HEK293 (cell line): ENCODE measurements at regions not wholly inside any gene's neighbourhood (a gene's known extent, or its start where the extent isn't known, plus 50 kb on each side); places are given as distances from the start of the nearest gene placed in this dataset.

Experiments used
- CTCF ChIA-PET: fragments of 350-600 bp; formaldehyde crosslinking; extraction: SDS; loops from one replicate; lab custom pipeline; 2021; ENCODE audit warnings: antibody characterized with exemption; lab: Yijun Ruan, JAX
- POLR2A ChIA-PET: fragments of 300-600 bp; formaldehyde crosslinking; extraction: SDS; loops from one replicate; lab custom pipeline; 2020; ENCODE audit warnings: antibody characterized with exemption, inconsistent platforms; lab: Yijun Ruan, JAX
- H3K27ac ChIP-seq: fragments of 200-500 bp; sonication (Bioruptor generic); 2 replicates; pipeline ENCODE4 v1.5.1; 2014; ENCODE audit warnings: low read depth, low read length, control low read depth, inconsistent platforms; ENCODE audit errors: extremely low read depth
- H3K36me3 ChIP-seq, 2 experiments: fragments of 200-500 bp in 1 of 2; sonication (Bioruptor generic) in 1 of 2; 1 replicate in 1 of 2; 2 replicates in 1 of 2; pipeline ENCODE4 v1.5.1; 2014 to 2017; ENCODE audit warnings: inconsistent platforms in 2 of 2, low read length in 2 of 2; ENCODE audit not compliant: control insufficient read depth in 2 of 2, insufficient read depth in 1 of 2
- H3K4me1 ChIP-seq: fragments of 200-500 bp; sonication (Bioruptor generic); 2 replicates; pipeline ENCODE4 v1.5.1; 2014; ENCODE audit warnings: mild to moderate bottlenecking, low read length, inconsistent platforms; ENCODE audit not compliant: control insufficient read depth, insufficient read depth
- H3K4me3 ChIP-seq: 2 replicates; pipeline ENCODE4 v1.5.1; 2011; ENCODE audit warnings: low read depth, mild to moderate bottlenecking, control low read depth, low read length, moderate library complexity
- H3K9me3 ChIP-seq: fragments of 200-500 bp; sonication (Bioruptor generic); 2 replicates; pipeline ENCODE4 v1.5.1; 2014; ENCODE audit warnings: low read depth, low read length, inconsistent platforms; ENCODE audit not compliant: control insufficient read depth, insufficient read depth
- GFI1B ChIP-seq: fragments of 450-650 bp; formaldehyde crosslinking; IDR thresholded peaks from 2 replicates; pipeline ENCODE4 v1.5.1; 2016; ENCODE audit warnings: missing biosample characterization, missing genetic modification characterization
- GLIS2 ChIP-seq: fragments of 450-650 bp; formaldehyde crosslinking; IDR thresholded peaks from 2 replicates; pipeline ENCODE4 v1.5.1; 2016; ENCODE audit warnings: missing biosample characterization, missing genetic modification characterization
- KLF7 ChIP-seq: fragments of 450-650 bp; formaldehyde crosslinking; IDR thresholded peaks from 2 replicates; pipeline ENCODE4 v1.5.1; 2016; ENCODE audit warnings: missing biosample characterization, missing genetic modification characterization, borderline replicate concordance
- ZEB2 ChIP-seq: fragments of 450-650 bp; formaldehyde crosslinking; IDR thresholded peaks from 2 replicates; pipeline ENCODE4 v1.5.1; 2016; ENCODE audit warnings: missing biosample characterization, missing genetic modification characterization
- ZFHX2 ChIP-seq: fragments of 450-650 bp; formaldehyde crosslinking; conservative IDR thresholded peaks from 2 replicates; pipeline ENCODE4 v1.5.1; 2016; ENCODE audit warnings: missing biosample characterization, missing genetic modification characterization
- ZNF184 ChIP-seq: fragments of 450-650 bp; IDR thresholded peaks from 2 replicates; pipeline ENCODE4 v1.5.1; 2018; ENCODE audit warnings: missing biosample characterization, mild to moderate bottlenecking, missing genetic modification characterization
- ZNF214 ChIP-seq: fragments of 450-650 bp; formaldehyde crosslinking; IDR thresholded peaks from 2 replicates; pipeline ENCODE4 v1.5.1; 2017; ENCODE audit warnings: missing biosample characterization, mild to moderate bottlenecking, missing genetic modification characterization, borderline replicate concordance
- ZNF292 ChIP-seq: fragments of 450-650 bp; formaldehyde crosslinking; IDR thresholded peaks from 2 replicates; pipeline ENCODE4 v1.5.1; 2016; ENCODE audit warnings: low read depth, missing biosample characterization, missing genetic modification characterization, borderline replicate concordance
- ZNF391 ChIP-seq: fragments of 450-650 bp; formaldehyde crosslinking; IDR thresholded peaks from 2 replicates; pipeline ENCODE4 v1.5.1; 2016; ENCODE audit warnings: low read depth, missing biosample characterization, missing genetic modification characterization, borderline replicate concordance
- ZNF394 ChIP-seq: fragments of 450-650 bp; formaldehyde crosslinking; IDR thresholded peaks from 2 replicates; pipeline ENCODE4 v1.5.1; 2016; ENCODE audit warnings: missing biosample characterization, missing genetic modification characterization, mild to moderate bottlenecking, moderate library complexity, borderline replicate concordance
- ZNF571 ChIP-seq: fragments of 450-650 bp; formaldehyde crosslinking; IDR thresholded peaks from 2 replicates; pipeline ENCODE4 v1.5.0; 2017; ENCODE audit warnings: missing biosample characterization, missing genetic modification characterization
- ZNF677 ChIP-seq: fragments of 450-650 bp; IDR thresholded peaks from 2 replicates; pipeline ENCODE4 v1.5.0; 2018; ENCODE audit warnings: missing biosample characterization, mild to moderate bottlenecking, missing genetic modification characterization, moderate library complexity
- ZNF707 ChIP-seq: fragments of 450-650 bp; formaldehyde crosslinking; IDR thresholded peaks from 2 replicates; pipeline ENCODE4 v1.5.1; 2016; ENCODE audit warnings: missing biosample characterization, missing genetic modification characterization
- TF ChIP-seq, protein P1 (sequence below): fragments of 450-650 bp; formaldehyde crosslinking; IDR thresholded peaks from 2 replicates; pipeline ENCODE4 v1.5.1; 2016; ENCODE audit warnings: missing biosample characterization, missing genetic modification characterization
- TF ChIP-seq, protein P2 (sequence below): fragments of 450-650 bp; formaldehyde crosslinking; IDR thresholded peaks from 2 replicates; pipeline ENCODE4 v1.5.1; 2016; ENCODE audit warnings: missing biosample characterization, missing genetic modification characterization
- TF ChIP-seq, protein P3 (sequence below): fragments of 450-650 bp; formaldehyde crosslinking; IDR thresholded peaks from 2 replicates; pipeline ENCODE4 v1.5.1; 2017; ENCODE audit warnings: missing biosample characterization, missing genetic modification characterization
- TF ChIP-seq, protein P4 (sequence below): fragments of 450-650 bp; formaldehyde crosslinking; IDR thresholded peaks from 2 replicates; pipeline ENCODE4 v1.5.1; 2016; ENCODE audit warnings: missing biosample characterization, missing genetic modification characterization, low read depth
- TF ChIP-seq, protein P5 (sequence below): fragments of 450-650 bp; formaldehyde crosslinking; conservative IDR thresholded peaks from 2 replicates; pipeline ENCODE4 v1.5.1; 2016; ENCODE audit warnings: low read depth, missing biosample characterization, missing genetic modification characterization
- TF ChIP-seq, protein P6 (sequence below): fragments of 450-650 bp; formaldehyde crosslinking; IDR thresholded peaks from 2 replicates; pipeline ENCODE4 v1.5.1; 2016; ENCODE audit warnings: missing biosample characterization, missing genetic modification characterization, borderline replicate concordance

DNA sequence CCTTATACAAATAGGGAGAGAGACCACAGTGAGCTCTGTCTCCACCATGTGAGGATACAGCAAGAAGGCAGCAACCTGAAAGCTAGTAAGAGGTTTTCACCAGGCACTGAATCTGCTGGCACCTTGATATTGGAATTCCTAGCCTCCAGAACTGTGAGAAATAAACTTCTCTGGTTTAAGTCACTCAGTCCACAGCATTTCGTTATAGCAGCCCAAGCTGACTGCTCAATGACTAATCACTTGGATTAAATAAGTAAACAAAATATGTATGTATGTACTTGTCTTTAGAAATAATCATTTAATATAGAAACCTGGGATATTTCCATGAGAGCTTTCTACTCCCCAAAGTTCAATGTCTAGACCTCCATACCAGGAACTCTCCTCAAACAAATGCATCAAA lies 162.0 kb downstream of the IMPG2 start:
- no peak overlapping the region for H3K4me3 ChIP-seq
- ChIA-PET POLR2A (no interaction called here), CTCF (no interaction called here)
- no peak overlapping the region for H3K27ac ChIP-seq
- no peak for TF ChIP-seq ZNF571
- TF ChIP-seq, protein P1, sequence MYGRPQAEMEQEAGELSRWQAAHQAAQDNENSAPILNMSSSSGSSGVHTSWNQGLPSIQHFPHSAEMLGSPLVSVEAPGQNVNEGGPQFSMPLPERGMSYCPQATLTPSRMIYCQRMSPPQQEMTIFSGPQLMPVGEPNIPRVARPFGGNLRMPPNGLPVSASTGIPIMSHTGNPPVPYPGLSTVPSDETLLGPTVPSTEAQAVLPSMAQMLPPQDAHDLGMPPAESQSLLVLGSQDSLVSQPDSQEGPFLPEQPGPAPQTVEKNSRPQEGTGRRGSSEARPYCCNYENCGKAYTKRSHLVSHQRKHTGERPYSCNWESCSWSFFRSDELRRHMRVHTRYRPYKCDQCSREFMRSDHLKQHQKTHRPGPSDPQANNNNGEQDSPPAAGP (tag by site-specific recombination), result no peak
- TF ChIP-seq, all 188 proteins: peak for 0
- H3K4me1 ChIP-seq, result no peaks in the 10 kb centered on the region
- no peaks in the 10 kb centered on the region for H3K9me3 ChIP-seq
- H3K36me3 ChIP-seq, result no peaks in the 10 kb centered on the region

DNA sequence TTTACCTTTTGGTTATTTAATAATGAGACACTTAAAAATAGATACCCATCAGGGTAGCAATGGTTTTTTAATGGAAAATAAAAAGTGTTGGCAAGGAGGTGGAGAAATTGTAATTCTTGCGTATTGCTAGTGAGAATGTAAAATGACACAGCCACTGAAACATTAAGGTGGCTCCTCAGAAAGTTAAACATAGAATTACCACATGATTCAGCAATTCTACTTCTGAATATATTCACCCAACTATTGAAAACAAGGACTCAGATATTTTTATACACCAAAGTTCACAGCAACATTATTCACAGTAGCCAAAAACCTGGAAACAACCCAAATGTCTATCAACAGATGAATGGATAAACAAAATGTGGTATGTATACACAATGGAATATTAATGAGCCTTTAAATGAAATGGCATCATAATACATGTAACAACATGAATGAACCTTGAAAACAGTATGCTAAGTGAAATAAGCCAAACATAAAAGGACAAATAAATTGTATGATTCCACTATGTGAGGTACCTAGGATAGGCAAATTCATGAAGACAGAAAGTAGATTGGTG lies 163.5 kb downstream of the IMPG2 start:
- no peak overlapping the region for H3K4me3 ChIP-seq
- H3K9me3 ChIP-seq, result no peaks in the 10 kb centered on the region
- H3K27ac ChIP-seq, result no peak overlapping the region
- H3K4me1 ChIP-seq, result no peaks in the 10 kb centered on the region
- TF ChIP-seq ZNF391 (tag by site-specific recombination) (no peak), ZNF394 (tag by site-specific recombination) (no peak), ZNF184 (tag by site-specific recombination) (no peak), ZFHX2 (tag by site-specific recombination) (no peak), ZNF292 (tag by site-specific recombination) (no peak), ZNF707 (tag by site-specific recombination) (no peak), KLF7 (tag by site-specific recombination) (no peak), ZNF677 (tag by site-specific recombination) (no peak)
- TF ChIP-seq, protein P2, sequence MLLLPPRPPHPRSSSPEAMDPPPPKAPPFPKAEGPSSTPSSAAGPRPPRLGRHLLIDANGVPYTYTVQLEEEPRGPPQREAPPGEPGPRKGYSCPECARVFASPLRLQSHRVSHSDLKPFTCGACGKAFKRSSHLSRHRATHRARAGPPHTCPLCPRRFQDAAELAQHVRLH (tag by site-specific recombination), result no peak
- TF ChIP-seq, protein P3, sequence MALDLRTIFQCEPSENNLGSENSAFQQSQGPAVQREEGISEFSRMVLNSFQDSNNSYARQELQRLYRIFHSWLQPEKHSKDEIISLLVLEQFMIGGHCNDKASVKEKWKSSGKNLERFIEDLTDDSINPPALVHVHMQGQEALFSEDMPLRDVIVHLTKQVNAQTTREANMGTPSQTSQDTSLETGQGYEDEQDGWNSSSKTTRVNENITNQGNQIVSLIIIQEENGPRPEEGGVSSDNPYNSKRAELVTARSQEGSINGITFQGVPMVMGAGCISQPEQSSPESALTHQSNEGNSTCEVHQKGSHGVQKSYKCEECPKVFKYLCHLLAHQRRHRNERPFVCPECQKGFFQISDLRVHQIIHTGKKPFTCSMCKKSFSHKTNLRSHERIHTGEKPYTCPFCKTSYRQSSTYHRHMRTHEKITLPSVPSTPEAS (tag by site-specific recombination), result no peak
- TF ChIP-seq, protein P4, sequence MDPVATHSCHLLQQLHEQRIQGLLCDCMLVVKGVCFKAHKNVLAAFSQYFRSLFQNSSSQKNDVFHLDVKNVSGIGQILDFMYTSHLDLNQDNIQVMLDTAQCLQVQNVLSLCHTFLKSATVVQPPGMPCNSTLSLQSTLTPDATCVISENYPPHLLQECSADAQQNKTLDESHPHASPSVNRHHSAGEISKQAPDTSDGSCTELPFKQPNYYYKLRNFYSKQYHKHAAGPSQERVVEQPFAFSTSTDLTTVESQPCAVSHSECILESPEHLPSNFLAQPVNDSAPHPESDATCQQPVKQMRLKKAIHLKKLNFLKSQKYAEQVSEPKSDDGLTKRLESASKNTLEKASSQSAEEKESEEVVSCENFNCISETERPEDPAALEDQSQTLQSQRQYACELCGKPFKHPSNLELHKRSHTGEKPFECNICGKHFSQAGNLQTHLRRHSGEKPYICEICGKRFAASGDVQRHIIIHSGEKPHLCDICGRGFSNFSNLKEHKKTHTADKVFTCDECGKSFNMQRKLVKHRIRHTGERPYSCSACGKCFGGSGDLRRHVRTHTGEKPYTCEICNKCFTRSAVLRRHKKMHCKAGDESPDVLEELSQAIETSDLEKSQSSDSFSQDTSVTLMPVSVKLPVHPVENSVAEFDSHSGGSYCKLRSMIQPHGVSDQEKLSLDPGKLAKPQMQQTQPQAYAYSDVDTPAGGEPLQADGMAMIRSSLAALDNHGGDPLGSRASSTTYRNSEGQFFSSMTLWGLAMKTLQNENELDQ (tag by site-specific recombination), result no peak
- ChIA-PET CTCF (no interaction called here), POLR2A (no interaction called here)
- H3K36me3 ChIP-seq, result no peaks in the 10 kb centered on the region

DNA sequence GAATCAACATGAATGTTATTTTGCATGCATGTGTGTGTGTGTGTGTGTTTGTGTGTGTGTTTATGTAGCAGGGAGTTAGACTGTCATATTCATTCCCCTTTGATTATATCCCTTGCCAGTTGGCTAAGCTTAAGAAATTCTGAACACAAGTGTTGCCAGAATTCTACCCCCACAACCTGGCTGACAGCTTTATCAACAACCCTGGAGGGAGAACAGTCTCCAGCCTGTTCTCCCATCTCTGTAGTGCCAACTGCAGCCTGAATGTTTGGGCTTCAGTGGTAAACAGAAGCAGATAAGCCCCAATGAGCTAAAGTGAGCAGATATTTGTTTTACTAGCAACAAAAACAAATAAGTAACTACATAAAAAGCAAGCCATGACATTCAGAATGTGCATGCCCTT lies 162.6 kb upstream of the ABI3BP start:
- CTCF ChIA-PET, result no interaction called here
- H3K36me3 ChIP-seq, result no peaks in the 10 kb centered on the region
- no peaks in the 10 kb centered on the region for H3K9me3 ChIP-seq
- no peak overlapping the region for H3K27ac ChIP-seq
- H3K4me1 ChIP-seq, result no peaks in the 10 kb centered on the region
- POLR2A ChIA-PET, result no interaction called here
- H3K4me3 ChIP-seq, result no peak overlapping the region
- TF ChIP-seq ZEB2 (tag by site-specific recombination) (no peak), ZNF184 (tag by site-specific recombination) (no peak), GFI1B (tag by site-specific recombination) (no peak), ZNF214 (tag by site-specific recombination) (no peak), GLIS2 (tag by site-specific recombination) (no peak)
- TF ChIP-seq, protein P5, sequence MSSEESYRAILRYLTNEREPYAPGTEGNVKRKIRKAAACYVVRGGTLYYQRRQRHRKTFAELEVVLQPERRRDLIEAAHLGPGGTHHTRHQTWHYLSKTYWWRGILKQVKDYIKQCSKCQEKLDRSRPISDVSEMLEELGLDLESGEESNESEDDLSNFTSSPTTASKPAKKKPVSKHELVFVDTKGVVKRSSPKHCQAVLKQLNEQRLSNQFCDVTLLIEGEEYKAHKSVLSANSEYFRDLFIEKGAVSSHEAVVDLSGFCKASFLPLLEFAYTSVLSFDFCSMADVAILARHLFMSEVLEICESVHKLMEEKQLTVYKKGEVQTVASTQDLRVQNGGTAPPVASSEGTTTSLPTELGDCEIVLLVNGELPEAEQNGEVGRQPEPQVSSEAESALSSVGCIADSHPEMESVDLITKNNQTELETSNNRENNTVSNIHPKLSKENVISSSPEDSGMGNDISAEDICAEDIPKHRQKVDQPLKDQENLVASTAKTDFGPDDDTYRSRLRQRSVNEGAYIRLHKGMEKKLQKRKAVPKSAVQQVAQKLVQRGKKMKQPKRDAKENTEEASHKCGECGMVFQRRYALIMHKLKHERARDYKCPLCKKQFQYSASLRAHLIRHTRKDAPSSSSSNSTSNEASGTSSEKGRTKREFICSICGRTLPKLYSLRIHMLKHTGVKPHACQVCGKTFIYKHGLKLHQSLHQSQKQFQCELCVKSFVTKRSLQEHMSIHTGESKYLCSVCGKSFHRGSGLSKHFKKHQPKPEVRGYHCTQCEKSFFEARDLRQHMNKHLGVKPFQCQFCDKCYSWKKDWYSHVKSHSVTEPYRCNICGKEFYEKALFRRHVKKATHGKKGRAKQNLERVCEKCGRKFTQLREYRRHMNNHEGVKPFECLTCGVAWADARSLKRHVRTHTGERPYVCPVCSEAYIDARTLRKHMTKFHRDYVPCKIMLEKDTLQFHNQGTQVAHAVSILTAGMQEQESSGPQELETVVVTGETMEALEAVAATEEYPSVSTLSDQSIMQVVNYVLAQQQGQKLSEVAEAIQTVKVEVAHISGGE (tag by site-specific recombination), result no peak
- TF ChIP-seq, protein P6, sequence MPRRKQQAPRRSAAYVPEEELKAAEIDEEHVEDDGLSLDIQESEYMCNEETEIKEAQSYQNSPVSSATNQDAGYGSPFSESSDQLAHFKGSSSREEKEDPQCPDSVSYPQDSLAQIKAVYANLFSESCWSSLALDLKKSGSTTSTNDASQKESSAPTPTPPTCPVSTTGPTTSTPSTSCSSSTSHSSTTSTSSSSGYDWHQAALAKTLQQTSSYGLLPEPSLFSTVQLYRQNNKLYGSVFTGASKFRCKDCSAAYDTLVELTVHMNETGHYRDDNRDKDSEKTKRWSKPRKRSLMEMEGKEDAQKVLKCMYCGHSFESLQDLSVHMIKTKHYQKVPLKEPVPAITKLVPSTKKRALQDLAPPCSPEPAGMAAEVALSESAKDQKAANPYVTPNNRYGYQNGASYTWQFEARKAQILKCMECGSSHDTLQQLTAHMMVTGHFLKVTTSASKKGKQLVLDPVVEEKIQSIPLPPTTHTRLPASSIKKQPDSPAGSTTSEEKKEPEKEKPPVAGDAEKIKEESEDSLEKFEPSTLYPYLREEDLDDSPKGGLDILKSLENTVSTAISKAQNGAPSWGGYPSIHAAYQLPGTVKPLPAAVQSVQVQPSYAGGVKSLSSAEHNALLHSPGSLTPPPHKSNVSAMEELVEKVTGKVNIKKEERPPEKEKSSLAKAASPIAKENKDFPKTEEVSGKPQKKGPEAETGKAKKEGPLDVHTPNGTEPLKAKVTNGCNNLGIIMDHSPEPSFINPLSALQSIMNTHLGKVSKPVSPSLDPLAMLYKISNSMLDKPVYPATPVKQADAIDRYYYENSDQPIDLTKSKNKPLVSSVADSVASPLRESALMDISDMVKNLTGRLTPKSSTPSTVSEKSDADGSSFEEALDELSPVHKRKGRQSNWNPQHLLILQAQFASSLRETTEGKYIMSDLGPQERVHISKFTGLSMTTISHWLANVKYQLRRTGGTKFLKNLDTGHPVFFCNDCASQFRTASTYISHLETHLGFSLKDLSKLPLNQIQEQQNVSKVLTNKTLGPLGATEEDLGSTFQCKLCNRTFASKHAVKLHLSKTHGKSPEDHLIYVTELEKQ (tag by site-specific recombination), result no peak
